ENCODE measurements at regions not wholly inside any gene's neighbourhood (a gene's known extent, or its start where the extent isn't known, plus 50 kb on each side); places are given as distances from the start of the nearest gene placed in this dataset.

- Histone ChIP-seq H3K36me3 (no peaks in the 10 kb centered on the region), H3K27ac (peak overlapping the region; percentile 87 to 95 (median 89)), H3K4me3 (peak overlapping the region; percentile 6 to 39 (median 34)), H3K27me3 (no peaks in the 10 kb centered on the region), H3K9me3 (no peaks in the 10 kb centered on the region), H3K4me1 (peaks cover 0 to 97% (median 90%) of the 10 kb centered on the region in 4 donors)
- no peak for TF ChIP-seq POLR2AphosphoS5 (IDR thresholded peaks at IDR 0.05)
- no peak for TF ChIP-seq CTCF (IDR thresholded peaks at IDR 0.05)
- DNase-seq = no peak
- intact Hi-C loops (cut with DNase I) = no loop called here
Observed at GRCh38 chr3:159853506-159853864, 135.2 kb upstream of the IL12A start.

GRCh38 chr3:159854500-159855124, 134.0 kb upstream of the IL12A start:
- Histone ChIP-seq H3K4me1 (peaks cover 0 to 95% (median 92%) of the 10 kb centered on the region in 4 donors), H3K27ac (peak overlapping the region; percentile 87 to 95 (median 89)), H3K27me3 (no peaks in the 10 kb centered on the region), H3K36me3 (no peaks in the 10 kb centered on the region), H3K9me3 (no peaks in the 10 kb centered on the region), H3K4me3 (peak overlapping the region; percentile 2 to 39 (median 22))
- no peak for DNase-seq
- TF ChIP-seq POLR2AphosphoS5 (IDR thresholded peaks at IDR 0.05) = peak in 3 of 4 donors; percentile 55 to 73 (median 65)
- TF ChIP-seq EP300 (IDR thresholded peaks at IDR 0.05) = no peak
- intact Hi-C loops (cut with DNase I) = no loop called here
- 74 to 84% methylated on average over 8 of the region's 8 CpGs for whole genome bisulfite sequencing, 2 donors

DNA sequence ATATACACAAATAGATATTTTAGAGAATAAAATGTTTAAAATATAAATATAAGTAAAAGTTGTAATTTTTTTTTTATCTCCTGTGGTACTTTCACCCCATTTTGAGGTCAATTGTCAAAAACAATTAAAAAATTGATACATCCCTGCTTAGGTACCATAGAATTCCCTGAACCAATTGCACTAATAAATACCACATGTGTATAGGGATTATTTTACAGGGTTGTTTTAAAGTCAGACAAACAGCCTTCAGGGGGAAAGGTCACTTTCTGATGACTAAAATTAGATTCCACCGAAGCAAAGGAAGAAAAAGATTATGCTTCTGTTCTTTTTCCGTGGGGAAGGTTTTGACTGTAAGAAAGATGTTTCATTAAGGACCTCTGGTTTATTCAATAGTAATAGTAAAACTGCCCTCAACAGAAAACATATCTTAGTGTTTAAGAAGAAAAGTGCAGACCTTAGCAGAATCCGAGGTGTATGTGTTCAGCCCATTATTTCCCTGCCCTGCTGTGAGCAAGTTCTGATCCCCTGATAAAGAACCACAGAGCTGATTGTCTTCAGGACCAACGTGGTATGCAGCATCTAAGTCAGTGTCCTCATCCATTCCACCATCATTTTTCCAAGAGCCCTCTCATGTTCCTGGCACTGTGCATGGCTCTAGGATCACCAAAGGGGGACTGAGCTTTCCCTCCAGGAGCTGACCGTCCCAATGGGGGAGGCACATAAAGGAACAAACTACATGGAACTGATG, 132.9 kb upstream of the IL12A start:
- DNase-seq = no peak
- Histone ChIP-seq H3K4me1 (peaks cover 0 to 100% (median 96%) of the 10 kb centered on the region in 4 donors), H3K27me3 (no peaks in the 10 kb centered on the region), H3K9me3 (no peaks in the 10 kb centered on the region), H3K27ac (peak overlapping the region; percentile 87 to 95 (median 89)), H3K4me3 (peak overlapping the region in 1 of 4 donors; percentile 5), H3K36me3 (no peaks in the 10 kb centered on the region)
- intact Hi-C loops (cut with DNase I) = no loop called here
- no peak for TF ChIP-seq POLR2AphosphoS5 (IDR thresholded peaks at IDR 0.05)
- TF ChIP-seq POLR2A (IDR thresholded peaks at IDR 0.05) = no peak
- 66 to 69% methylated on average over 5 of the region's 5 CpGs for WGBS, 2 donors

DNA sequence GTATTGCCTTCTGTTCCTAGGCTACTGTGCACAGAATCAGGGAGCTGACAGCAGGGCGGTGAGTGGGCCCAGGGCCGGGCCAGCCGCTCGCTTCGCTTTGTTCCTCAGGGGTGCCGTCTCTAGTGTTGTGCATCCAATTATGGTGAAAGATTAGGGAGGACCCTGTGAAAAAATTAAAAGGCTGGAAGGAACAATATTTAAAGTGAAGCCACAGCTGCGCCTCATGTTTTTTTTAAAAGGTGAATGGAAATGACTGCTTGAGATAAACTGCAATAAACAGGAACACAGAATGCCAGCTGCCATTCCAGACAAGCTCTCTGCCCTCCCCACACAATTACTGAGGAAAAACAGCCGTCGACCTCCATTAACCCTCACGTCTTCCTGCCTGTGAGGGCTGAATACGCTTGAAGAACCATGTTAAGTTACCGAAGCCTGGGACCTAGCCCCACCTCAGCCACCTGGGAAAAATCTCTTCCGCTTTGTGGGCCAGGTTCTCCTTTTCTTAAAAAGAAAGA, 132.0 kb upstream of the IL12A start:
- 54 to 82% methylated on average over 13 of the region's 13 CpGs for WGBS, 2 donors
- DNase-seq = no peak
- Histone ChIP-seq H3K9me3 (no peaks in the 10 kb centered on the region), H3K27ac (peak overlapping the region; percentile 87 to 95 (median 89)), H3K27me3 (no peaks in the 10 kb centered on the region), H3K4me3 (peak overlapping the region in 2 of 4 donors; percentile 5 to 19), H3K36me3 (no peaks in the 10 kb centered on the region), H3K4me1 (peaks cover 0 to 100% (median 96%) of the 10 kb centered on the region in 4 donors)
- intact Hi-C loops (cut with DNase I) = no loop called here
- TF ChIP-seq EP300 (IDR thresholded peaks at IDR 0.05) (no peak), POLR2AphosphoS5 (IDR thresholded peaks at IDR 0.05) (no peak), POLR2A (IDR thresholded peaks at IDR 0.05) (no peak), CTCF (IDR thresholded peaks at IDR 0.05) (no peak)

GRCh38 chr3:159857840-159858239, 130.8 kb upstream of the IL12A start:
- Histone ChIP-seq H3K4me3 (no peak overlapping the region), H3K36me3 (no peaks in the 10 kb centered on the region), H3K27ac (peak overlapping the region in 3 of 4 donors; percentile 87 to 95 (median 90)), H3K27me3 (no peaks in the 10 kb centered on the region), H3K9me3 (no peaks in the 10 kb centered on the region), H3K4me1 (peaks cover 0 to 99% (median 91%) of the 10 kb centered on the region in 4 donors)
- no peak for DNase-seq
- intact Hi-C loops (cut with DNase I) = no loop called here
- TF ChIP-seq POLR2AphosphoS5 (IDR thresholded peaks at IDR 0.05) = no peak
- TF ChIP-seq EP300 (IDR thresholded peaks at IDR 0.05) = no peak
- TF ChIP-seq CTCF (IDR thresholded peaks at IDR 0.05) = no peak
- no peak for TF ChIP-seq POLR2A (IDR thresholded peaks at IDR 0.05)
- WGBS, 2 donors = 88 to 91% methylated on average over 2 of the region's 2 CpGs
